HUDEP-2 (cell line): ENCODE measurements at regions not wholly inside any gene's neighbourhood (a gene's known extent, or its start where the extent isn't known, plus 50 kb on each side); places are given as distances from the start of the nearest gene placed in this dataset.
"Not testable (repeated sequence)": the region's sequence is repeated elsewhere in the genome, so short reads cannot be mapped to it uniquely, and the experiment has no call there.

Experiments
- DNase-seq, 76 experiments: peaks; one replicate each; lab custom pipeline; 2025; ENCODE audit not compliant: unreplicated experiment in 76 of 76; lab: John Stamatoyannopoulos, UW

DNA sequence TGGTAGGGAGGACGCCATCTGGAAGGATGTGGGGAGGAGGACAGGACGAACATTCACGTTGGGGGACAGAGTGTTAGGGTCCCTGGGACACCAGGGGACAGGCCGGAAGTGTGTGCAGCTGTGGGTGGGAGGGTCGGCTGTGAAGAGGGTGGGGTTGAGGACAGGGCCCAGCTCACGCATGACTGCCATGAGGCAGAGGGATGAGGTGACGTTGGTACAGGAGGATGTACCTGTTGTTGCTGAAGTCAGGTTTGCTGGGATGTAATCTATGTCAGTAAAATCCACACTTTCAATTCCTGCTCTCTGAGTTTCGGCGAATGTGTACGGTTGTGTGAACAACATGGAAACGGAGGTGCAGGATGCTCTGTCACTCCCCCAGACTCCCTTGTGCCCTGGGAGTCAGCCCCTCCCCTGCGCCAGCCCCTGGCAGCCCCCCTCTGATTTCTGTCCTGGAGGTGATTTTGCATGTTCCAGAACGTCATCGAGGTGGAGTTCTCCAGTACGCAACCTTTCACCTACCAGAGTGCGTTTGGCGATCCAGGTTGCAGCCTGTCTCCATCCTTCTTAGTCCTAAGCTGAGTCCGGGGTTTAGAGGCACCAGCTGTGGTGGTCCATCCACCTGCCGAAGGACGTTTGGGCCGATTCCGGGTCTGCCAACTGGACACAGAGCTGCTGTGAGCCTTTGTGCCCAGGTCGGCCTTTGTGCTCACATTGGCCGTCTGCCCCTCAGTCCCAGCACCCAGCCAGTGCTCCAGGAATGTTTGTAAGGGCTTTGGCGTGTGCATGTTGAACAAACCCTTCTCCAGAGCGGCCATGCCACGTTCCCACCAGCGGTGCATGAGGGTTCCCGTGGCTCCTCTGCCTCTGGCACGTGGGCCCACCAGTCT is 203.2 kb downstream of the NPIPB11 start:
- not testable (repeated sequence) for DNase-seq

DNA sequence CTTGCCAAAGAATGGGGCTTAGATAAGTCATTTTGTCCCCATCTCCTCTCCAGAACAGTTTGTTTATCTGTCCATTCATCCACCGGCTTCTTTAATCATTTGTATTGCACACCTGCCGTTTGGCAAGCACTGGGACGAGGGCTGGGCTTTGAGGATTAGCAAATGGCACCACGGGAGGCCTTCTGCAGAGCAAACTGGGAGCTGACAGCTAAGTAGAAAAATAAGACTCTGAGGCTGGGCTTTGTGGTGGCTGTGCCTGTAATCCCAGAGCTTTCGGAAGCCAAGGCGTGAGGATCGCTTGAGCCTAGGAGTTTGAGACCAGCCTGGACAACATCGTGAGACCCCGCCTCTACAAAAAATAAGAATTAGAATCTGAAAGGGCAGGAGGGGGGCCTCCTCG is 203.9 kb downstream of the NPIPB11 start:
- DNase-seq, result not testable (repeated sequence)

- DNase-seq, result not testable (repeated sequence)
Observed at GRCh38 chr16:29202025-29202632, 204.4 kb downstream of the NPIPB11 start.

DNA sequence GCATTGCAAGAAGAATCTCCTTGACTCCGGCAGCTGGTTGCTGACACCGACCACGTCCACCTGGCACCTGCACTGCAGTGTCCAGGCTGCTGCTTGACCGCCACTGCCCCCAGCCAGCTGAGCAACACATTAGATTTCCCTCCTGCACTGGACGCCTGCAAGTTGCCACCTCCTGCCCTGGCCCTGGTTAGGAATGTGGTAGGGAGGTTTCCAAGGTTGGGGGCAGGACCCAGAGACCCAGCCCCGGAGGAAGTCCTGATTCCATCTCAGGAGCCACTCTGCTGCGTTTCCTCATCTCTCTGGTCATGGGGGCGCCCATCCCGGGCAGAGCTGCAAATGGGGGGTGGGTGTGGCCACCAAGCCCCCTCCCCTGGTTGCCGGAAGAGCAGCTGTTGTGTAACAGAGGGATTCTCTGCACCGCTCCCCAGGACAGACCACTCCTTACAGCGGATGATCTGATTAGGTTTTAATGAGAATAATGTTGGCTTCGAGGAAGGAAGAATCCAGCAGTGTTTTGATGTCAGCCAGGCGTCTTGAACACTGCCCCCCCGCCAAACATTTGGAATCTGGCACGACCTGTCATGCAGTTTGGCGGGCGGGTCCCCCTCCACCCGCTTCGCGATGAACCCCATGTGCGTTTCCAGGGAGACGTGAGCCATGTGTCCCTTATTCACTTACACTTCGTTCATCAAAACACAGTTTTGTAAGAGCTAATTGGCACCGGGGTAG is 205.1 kb downstream of the NPIPB11 start:
- DNase-seq, result not testable (repeated sequence)

- not testable (repeated sequence) for DNase-seq
Observed at GRCh38 chr16:29200681-29201080, 205.8 kb downstream of the NPIPB11 start.

DNA sequence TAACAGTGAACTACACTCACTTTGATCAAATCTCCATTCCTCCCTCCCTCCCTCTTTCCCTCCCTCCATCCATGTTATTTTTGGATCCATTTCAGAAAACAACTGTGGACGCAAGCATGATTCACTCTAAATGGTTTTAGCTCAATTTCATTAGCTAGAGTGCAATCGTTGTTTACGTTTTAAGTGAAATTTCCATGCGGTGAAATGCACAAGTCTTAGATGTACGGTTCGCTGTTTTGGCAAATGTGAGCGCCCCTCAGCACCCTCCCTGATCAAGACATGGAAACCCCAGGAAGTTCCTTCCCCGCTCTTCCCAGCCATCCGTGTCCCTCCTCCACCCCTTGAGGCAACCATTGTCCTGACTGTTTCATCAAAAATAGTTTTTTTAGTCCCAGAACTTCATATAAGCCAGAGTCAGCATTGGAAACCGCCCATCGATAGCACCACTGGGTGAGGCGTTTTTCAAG is 206.3 kb downstream of the NPIPB11 start:
- DNase-seq, result not testable (repeated sequence)

DNA sequence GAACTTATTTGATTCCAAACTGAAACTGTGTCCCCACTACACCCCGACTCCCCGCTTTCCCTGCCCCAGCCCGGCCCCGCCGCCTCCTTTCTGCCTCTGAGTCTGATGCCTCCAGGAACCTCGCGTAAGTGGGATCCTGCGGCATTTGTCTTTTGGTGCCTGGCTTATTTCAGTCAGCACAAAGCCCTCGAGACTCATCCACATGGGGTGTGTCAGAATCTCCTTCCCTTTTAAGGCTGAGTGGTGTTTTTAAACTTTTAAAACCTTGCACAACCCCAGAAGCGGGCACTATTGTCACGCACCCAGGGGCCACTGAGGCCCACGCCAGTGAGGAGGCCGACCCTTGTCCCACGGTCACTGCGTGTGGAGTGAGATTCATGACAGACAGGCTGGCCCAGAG is 206.9 kb downstream of the NPIPB11 start:
- DNase-seq, result not testable (repeated sequence)

DNA sequence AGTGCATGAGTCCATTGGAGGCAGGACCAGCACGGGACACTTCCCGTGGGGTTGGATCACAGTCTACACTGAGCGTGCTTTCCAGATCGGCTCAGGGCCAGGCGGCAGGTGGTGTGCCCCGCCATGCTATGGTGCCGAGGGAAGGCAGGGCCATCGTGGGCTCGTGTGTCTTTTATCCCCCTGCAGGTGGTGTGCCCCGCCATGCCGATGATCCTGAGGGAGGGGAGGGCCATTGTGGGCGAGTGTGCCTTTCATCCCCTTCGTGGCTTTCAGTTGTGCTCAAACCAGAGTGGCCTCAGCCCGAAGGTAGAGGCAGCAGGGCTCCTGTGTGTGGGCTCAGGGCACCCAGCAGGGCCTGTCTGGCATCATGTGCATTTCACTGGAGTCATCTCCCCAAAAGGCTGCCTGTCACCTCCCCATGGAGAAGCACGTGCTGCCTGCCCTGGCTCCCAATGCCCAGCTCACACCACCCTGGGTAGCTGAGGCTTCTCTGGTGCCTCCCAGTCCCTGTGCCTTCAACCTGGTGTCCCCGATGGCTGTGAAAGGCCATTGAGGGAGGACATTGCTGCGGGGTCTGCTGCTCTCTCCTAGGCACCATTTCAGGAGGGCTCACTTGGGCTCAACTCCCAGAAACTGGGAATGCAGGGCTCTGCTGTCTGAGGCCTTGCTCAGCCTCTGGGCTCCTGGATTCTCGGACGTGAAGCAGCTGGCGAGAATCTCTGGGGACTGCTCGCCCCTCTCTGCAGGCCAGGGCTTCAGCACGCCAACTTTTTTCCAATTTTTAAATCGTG is 207.6 kb downstream of the NPIPB11 start:
- no peak for DNase-seq

- DNase-seq, result no peak
Observed at GRCh38 chr16:29198231-29198630, 208.3 kb downstream of the NPIPB11 start.

DNA sequence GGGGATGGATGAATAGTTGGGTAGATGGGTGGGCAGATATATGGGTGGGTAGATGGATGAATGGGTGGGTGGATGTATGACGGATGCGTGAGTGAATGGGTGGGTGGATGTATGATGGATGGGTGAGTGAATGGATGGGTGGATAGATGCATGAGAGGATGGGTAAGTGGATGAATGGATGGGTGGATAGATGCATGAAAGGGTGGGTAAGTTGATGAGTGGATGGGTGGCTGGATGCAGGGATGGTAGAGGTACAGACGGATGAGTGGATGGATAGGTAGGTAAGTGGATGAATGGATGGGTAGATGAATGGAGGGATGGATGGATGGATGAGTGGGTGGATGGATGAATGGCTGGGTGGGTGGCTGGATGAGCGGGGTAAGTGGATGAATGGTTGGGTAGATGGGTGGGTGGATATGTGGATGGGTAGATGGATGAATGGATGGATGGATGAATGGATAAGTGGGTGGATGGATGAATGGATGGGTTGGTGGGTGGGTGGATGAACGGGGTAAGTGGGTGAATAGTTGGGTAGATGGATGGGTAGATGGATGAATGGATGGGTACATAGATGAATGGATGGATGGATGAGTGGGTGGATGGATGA is 208.9 kb downstream of the NPIPB11 start:
- not testable (repeated sequence) for DNase-seq

DNA sequence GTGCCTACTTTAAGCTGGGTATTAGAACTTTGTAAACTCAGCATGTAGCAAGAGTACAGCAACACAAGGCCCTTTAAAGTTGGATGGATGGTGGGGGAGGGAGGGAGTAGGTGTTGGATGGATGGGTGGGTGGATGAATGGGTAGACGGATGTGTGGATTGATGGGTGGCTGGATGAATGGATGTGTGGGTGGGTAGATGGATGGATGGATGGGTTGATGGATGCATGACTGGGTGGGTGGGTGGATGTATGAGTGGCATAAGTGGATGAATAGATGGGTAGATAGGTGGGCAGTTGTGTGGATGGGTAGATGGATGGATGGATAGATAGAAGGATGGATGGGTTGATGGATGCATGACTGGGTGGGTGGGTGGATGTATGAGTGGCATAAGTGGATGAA is 209.8 kb downstream of the NPIPB11 start:
- DNase-seq, result not testable (repeated sequence)

DNA sequence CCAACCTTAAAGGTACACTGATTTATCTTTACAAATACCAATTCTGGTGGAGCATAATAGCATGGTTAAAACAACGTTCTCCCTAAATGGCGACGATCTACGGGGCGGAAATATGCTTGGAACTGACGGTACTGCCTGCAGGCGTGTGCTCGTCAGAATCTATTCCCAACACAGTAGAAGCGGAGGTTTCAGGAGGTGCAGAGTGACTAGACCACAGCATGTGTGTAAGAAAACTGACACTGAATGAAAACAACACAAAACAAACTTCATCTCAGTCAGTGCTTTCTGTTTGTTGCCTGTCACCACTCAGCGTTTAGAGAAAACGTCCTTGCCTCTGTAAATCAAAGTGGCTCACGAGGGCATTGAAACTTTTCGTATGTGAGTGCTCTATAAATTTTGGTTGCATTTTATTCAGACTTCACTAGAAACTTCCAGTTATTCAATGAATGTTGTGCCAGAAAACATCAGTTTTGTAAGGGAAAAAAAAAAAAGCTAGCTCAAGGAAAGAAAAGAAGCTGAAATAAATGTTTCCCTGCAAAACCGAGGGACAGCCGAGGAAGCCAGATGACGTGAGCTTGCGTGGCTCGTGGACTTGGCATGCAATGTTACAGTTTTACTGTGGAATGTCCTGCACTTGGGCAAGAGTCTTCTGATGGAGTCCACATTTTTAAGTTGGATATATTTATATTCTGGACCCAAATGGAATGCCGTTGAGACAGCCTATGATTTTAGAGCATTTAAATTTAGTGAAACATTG is 210.4 kb downstream of the LAT start:
- not testable (repeated sequence) for DNase-seq

GRCh38 chr16:29194185-29194844 is 209.5 kb downstream of the LAT start:
- DNase-seq, result not testable (repeated sequence)

DNA sequence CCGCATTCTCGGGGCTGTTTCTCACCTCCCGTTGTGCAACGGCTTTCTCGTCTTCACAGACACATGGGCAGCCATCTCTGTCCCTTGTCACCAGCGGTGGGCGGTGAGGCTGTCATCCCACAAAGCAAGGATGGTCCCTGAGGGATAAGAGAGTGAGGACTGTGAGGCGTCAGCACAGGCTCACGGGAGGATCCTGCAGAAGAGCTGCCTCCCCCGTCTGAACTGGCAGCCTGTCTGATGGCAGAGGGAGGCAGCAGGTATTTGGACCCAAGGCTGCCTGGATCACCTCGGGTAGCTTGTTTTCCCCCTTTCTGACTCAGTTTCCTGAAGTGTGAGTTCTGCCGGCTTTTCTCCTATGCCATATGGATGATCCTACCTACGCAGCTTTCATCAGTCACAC is 208.8 kb downstream of the LAT start:
- not testable (repeated sequence) for DNase-seq

DNA sequence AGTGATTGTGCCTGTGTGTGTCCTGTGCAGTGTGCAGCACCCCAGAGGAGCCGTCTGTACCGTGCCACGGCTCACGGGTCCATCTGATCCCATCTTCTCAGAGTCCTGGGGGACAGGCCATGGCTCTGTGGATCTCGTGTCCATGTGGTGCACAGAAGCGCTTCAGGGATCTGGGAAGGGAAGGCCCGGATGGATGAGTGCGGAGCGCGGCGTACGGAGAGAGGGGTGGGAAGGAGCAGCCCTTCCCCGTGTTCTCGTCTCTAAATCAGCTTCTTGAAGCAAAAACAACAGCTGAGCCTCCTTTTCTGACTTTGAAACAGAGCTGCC is 208.4 kb downstream of the LAT start:
- not testable (repeated sequence) for DNase-seq

GRCh38 chr16:29192329-29193247 is 207.7 kb downstream of the LAT start:
- DNase-seq, result peak in 1 of 76 experiments; percentile 7

- DNase-seq, result not testable (repeated sequence)
Observed at GRCh38 chr16:29191636-29192180, 206.9 kb downstream of the LAT start.
